Glutamatergic neuron (in vitro differentiated cells): ENCODE measurements at regions not wholly inside any gene's neighbourhood (a gene's known extent, or its start where the extent isn't known, plus 50 kb on each side); places are given as distances from the start of the nearest gene placed in this dataset.

Experiments
- DNase-seq: peaks from one replicate; pipeline ENCODE4 v3.0.0; 2022
- H3K27ac Mint-ChIP-seq: one replicate; pipeline ENCODE4 v1.8.0; 2020; ENCODE audit warnings: mild to moderate bottlenecking, mixed read lengths, inconsistent platforms; ENCODE audit not compliant: unreplicated experiment
- H3K27me3 Mint-ChIP-seq: one replicate; pipeline ENCODE4 v1.8.0; 2020; ENCODE audit warnings: mild to moderate bottlenecking, moderate library complexity, mixed read lengths, inconsistent platforms; ENCODE audit not compliant: unreplicated experiment
- H3K36me3 Mint-ChIP-seq: one replicate; pipeline ENCODE4 v1.8.0; 2020; ENCODE audit warnings: mild to moderate bottlenecking, mixed read lengths, inconsistent platforms; ENCODE audit not compliant: unreplicated experiment
- H3K4me1 Mint-ChIP-seq: one replicate; pipeline ENCODE4 v1.8.0; 2020; ENCODE audit warnings: mild to moderate bottlenecking, low read depth, mixed read lengths, inconsistent platforms; ENCODE audit not compliant: unreplicated experiment
- H3K4me3 Mint-ChIP-seq: one replicate; pipeline ENCODE4 v1.8.0; 2020; ENCODE audit warnings: mild to moderate bottlenecking, mixed read lengths, inconsistent platforms; ENCODE audit not compliant: unreplicated experiment
- H3K9me3 Mint-ChIP-seq: one replicate; pipeline ENCODE4 v1.8.0; 2020; ENCODE audit warnings: mild to moderate bottlenecking, moderate library complexity, mixed read lengths, inconsistent platforms; ENCODE audit not compliant: unreplicated experiment
- TF ChIP-seq, protein P1 (sequence below): fragments of 200-600 bp; sonication (generic); IDR thresholded peaks from one replicate; pipeline ENCODE4 v1.5.0; 2021; ENCODE audit not compliant: partially characterized antibody, unreplicated experiment

DNA sequence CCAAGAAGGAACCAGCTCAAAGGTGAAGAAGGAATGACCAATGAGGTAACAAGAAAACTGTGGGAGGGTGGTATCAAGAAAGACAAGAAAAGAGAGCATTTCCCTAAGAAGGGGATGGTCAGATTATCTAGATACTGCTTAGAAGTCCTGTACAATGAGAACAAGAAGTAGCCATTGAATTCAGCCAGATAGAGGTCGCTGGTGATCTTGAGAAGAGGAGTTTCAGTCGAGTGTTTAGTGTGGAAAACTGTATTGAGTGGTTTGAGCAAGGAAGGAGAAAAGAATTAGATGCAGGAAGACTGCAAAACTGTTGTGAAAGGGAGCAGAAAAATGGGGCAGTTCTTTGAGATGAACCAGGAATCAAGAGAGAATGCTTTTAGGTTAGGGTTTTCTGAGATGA, 74.6 kb upstream of the FAT3 start:
- DNase-seq, result no peak
- Mint-ChIP-seq H3K9me3 (no peaks in the 10 kb centered on the region), H3K27me3 (no peaks in the 10 kb centered on the region), H3K4me1 (peaks cover 5% of the 10 kb centered on the region), H3K27ac (no peak overlapping the region), H3K36me3 (no peaks in the 10 kb centered on the region), H3K4me3 (no peak overlapping the region)
- TF ChIP-seq, protein P1, sequence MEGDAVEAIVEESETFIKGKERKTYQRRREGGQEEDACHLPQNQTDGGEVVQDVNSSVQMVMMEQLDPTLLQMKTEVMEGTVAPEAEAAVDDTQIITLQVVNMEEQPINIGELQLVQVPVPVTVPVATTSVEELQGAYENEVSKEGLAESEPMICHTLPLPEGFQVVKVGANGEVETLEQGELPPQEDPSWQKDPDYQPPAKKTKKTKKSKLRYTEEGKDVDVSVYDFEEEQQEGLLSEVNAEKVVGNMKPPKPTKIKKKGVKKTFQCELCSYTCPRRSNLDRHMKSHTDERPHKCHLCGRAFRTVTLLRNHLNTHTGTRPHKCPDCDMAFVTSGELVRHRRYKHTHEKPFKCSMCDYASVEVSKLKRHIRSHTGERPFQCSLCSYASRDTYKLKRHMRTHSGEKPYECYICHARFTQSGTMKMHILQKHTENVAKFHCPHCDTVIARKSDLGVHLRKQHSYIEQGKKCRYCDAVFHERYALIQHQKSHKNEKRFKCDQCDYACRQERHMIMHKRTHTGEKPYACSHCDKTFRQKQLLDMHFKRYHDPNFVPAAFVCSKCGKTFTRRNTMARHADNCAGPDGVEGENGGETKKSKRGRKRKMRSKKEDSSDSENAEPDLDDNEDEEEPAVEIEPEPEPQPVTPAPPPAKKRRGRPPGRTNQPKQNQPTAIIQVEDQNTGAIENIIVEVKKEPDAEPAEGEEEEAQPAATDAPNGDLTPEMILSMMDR, result no peak

DNA sequence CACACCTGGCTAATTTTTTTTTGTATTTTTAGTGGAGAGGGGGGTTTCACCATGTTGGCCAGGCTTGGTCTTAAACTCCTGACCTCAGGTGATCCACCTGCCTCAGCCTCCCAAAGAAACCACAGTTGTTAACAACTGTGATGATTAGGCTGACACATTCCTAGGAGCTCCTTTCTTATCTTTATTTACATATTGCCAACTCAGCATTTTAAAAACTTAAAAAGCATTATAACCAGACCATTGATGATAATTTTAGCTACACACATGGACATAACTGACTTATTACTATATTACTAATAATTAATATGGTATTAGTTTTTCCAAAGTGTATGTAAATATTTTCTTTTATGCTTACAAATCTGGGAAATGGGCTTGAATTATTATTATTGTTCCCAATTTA, 82.9 kb upstream of the FAT3 start:
- Mint-ChIP-seq H3K9me3 (no peaks in the 10 kb centered on the region), H3K4me3 (no peak overlapping the region), H3K4me1 (no peaks in the 10 kb centered on the region), H3K27ac (no peak overlapping the region), H3K36me3 (no peaks in the 10 kb centered on the region), H3K27me3 (no peaks in the 10 kb centered on the region)
- no peak for DNase-seq
- TF ChIP-seq, protein P1, result no peak

DNA sequence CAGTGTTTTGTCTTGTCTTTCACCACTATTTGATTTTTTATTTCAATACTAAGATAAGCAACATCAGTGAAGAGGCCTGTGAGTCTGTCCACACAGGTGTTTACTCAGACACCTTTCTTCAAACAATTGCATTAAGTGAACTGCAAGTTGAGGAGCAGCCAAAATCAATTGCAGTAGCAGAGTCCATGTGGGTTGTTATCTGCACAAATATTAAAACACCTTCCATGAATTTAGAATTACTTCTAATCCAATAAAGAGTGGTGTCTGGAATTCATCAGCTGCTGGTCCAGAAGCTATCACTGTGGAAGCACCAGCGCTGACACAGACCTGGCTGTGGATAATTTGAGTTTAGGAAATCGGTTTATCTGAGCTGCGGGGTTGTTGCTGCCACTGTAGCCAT, 83.5 kb upstream of the FAT3 start:
- TF ChIP-seq, protein P1, result no peak
- Mint-ChIP-seq H3K27ac (no peak overlapping the region), H3K36me3 (no peaks in the 10 kb centered on the region), H3K9me3 (no peaks in the 10 kb centered on the region), H3K4me3 (no peak overlapping the region), H3K27me3 (no peaks in the 10 kb centered on the region), H3K4me1 (no peaks in the 10 kb centered on the region)
- no peak for DNase-seq

DNA sequence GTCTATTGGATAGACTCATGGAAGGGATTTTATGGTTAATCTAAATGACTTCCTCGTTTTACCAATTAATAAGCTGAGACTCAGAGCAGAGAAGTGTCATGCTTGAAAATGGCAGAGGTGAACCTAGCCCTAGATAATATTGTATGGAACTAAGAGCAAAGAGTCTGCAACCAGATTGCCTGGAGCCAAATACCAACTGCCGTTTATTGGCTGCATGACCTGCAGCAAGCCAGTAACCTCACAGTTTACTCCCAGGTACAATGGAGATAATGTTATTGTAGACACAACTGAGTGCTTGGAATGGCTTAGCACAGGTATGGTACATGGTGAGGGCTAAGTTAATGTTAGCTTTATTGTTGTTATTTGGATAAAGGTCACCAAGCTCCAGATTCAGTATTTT, 84.6 kb upstream of the FAT3 start:
- Mint-ChIP-seq H3K4me3 (no peak overlapping the region), H3K27ac (no peak overlapping the region), H3K27me3 (no peaks in the 10 kb centered on the region), H3K36me3 (no peaks in the 10 kb centered on the region), H3K9me3 (no peaks in the 10 kb centered on the region), H3K4me1 (no peaks in the 10 kb centered on the region)
- TF ChIP-seq, protein P1, result no peak
- DNase-seq, result no peak

DNA sequence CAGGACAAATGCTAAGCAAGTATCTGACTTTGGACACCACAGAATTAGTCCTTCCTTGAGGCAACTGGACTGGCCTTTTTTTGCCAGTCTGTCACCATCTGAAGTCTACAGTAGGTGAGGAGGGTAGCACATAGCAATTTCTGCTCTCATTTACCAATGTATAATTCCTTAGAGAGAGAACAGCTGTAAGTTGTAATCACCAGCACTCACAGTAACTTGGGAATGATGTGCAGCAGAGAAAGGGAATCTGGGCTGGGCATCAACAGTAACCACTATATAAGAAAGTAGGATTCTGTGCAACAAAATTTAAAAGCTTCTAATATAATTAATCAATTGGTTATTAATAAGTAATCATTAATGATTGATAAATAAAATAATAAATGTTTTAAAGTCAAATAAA, 86.3 kb upstream of the FAT3 start:
- no peaks in the 10 kb centered on the region for H3K27me3 Mint-ChIP-seq
- no peak overlapping the region for H3K4me3 Mint-ChIP-seq
- DNase-seq, result no peak
- no peaks in the 10 kb centered on the region for H3K36me3 Mint-ChIP-seq
- no peaks in the 10 kb centered on the region for H3K4me1 Mint-ChIP-seq
- H3K27ac Mint-ChIP-seq, result no peak overlapping the region
- no peaks in the 10 kb centered on the region for H3K9me3 Mint-ChIP-seq
- TF ChIP-seq, protein P1, result no peak
